Endodermal cell (in vitro differentiated cells): ENCODE measurements at regions not wholly inside any gene's neighbourhood (a gene's known extent, or its start where the extent isn't known, plus 50 kb on each side); places are given as distances from the start of the nearest gene placed in this dataset.

Experiments used
- DNase-seq: peaks from one replicate; pipeline ENCODE4 v3.0.0-alpha.2; 2017
- H3K27ac ChIP-seq: 2 replicates; pipeline ENCODE4 v1.5.1; 2013; ENCODE audit warnings: mild to moderate bottlenecking, low read depth, low read length, moderate library complexity
- H3K27me3 ChIP-seq: 2 replicates; pipeline ENCODE4 v1.6.1; 2013; ENCODE audit warnings: mild to moderate bottlenecking, low read length, moderate library complexity; ENCODE audit not compliant: insufficient read depth, control insufficient read depth, poor library complexity, severe bottlenecking
- H3K36me3 ChIP-seq: 2 replicates; pipeline ENCODE4 v1.7.0; 2013; ENCODE audit warnings: mild to moderate bottlenecking, low read length, moderate library complexity; ENCODE audit not compliant: control insufficient read depth, insufficient read depth
- H3K4me1 ChIP-seq: one replicate; pipeline ENCODE4 v1.7.0; 2013; ENCODE audit warnings: low read length; ENCODE audit not compliant: control insufficient read depth, insufficient read depth
- H3K4me3 ChIP-seq: 2 replicates; pipeline ENCODE4 v1.5.1; 2013; ENCODE audit warnings: mild to moderate bottlenecking, low read length, moderate library complexity
- H3K9ac ChIP-seq: 2 replicates; pipeline ENCODE4 v1.6.1; 2013; ENCODE audit warnings: mild to moderate bottlenecking, low read length, moderate library complexity; ENCODE audit not compliant: poor library complexity, severe bottlenecking; ENCODE audit errors: extremely low read depth
- H3K9me3 ChIP-seq: 2 replicates; pipeline ENCODE4 v1.6.1; 2013; ENCODE audit warnings: mild to moderate bottlenecking, low read length, moderate library complexity; ENCODE audit not compliant: control insufficient read depth
- H3K27ac Mint-ChIP-seq: 2 replicates; pipeline ENCODE4 v1.8.0; 2020; ENCODE audit warnings: mixed read lengths
- H3K27me3 Mint-ChIP-seq: 2 replicates; pipeline ENCODE4 v1.8.0; 2021; ENCODE audit warnings: mild to moderate bottlenecking, mixed read lengths; ENCODE audit not compliant: insufficient read depth
- H3K36me3 Mint-ChIP-seq: 2 replicates; pipeline ENCODE4 v1.8.0; 2020; ENCODE audit warnings: low read depth, mixed read lengths
- H3K4me1 Mint-ChIP-seq: 2 replicates; pipeline ENCODE4 v1.8.0; 2020; ENCODE audit warnings: mixed read lengths
- H3K4me3 Mint-ChIP-seq: 2 replicates; pipeline ENCODE4 v1.8.0; 2020; ENCODE audit warnings: mild to moderate bottlenecking, moderate library complexity, mixed read lengths
- H3K9me3 Mint-ChIP-seq: 2 replicates; pipeline ENCODE4 v1.8.0; 2020; ENCODE audit warnings: mild to moderate bottlenecking, mixed read lengths
- CTCF ChIP-seq: fragments of 200-600 bp; sonication (generic); conservative IDR thresholded peaks from 2 replicates; pipeline ENCODE4 v1.5.0; 2021; ENCODE audit warnings: antibody characterized with exemption, mild to moderate bottlenecking
- WGBS, 2 experiments: methylation state at CpG; one replicate each; pipeline versions ENCODE4 v1.1.5 to v1.1.7; 2013; ENCODE audit warnings: missing lambda C conversion rate in 2 of 2, mixed read lengths in 1 of 2; ENCODE audit not compliant: insufficient coverage in 1 of 2, insufficient read length in 1 of 2; 5-methylcytosine and 5-hydroxymethylcytosine counted together

- no peaks in the 10 kb centered on the region for H3K27me3 ChIP-seq
- no peak overlapping the region for H3K27ac Mint-ChIP-seq
- no peaks in the 10 kb centered on the region for H3K9me3 Mint-ChIP-seq
- H3K9ac ChIP-seq = no peak overlapping the region
- no peaks in the 10 kb centered on the region for H3K36me3 ChIP-seq
- DNase-seq = peak; percentile 55
- TF ChIP-seq CTCF = no peak
- H3K27me3 Mint-ChIP-seq = no peaks in the 10 kb centered on the region
- no peaks in the 10 kb centered on the region for H3K4me1 ChIP-seq
- H3K9me3 ChIP-seq = no peaks in the 10 kb centered on the region
- WGBS, 2 experiments = 80 to 85% methylated on average over 4 to 6 of the region's 6 CpGs
- H3K36me3 Mint-ChIP-seq = no peaks in the 10 kb centered on the region
- no peak overlapping the region for H3K4me3 Mint-ChIP-seq
- H3K4me3 ChIP-seq = no peak overlapping the region
- H3K4me1 Mint-ChIP-seq = peaks cover 5% of the 10 kb centered on the region
- no peak overlapping the region for H3K27ac ChIP-seq
These were observed 357.6 kb upstream of the C16orf82 start for GRCh38 chr16:26709175-26709574.

GRCh38 chr16:26709754-26710153 lies 357.0 kb upstream of the C16orf82 start:
- H3K27ac Mint-ChIP-seq = no peak overlapping the region
- Histone ChIP-seq H3K4me3 (no peak overlapping the region), H3K9me3 (no peaks in the 10 kb centered on the region), H3K36me3 (no peaks in the 10 kb centered on the region), H3K9ac (no peak overlapping the region), H3K4me1 (no peaks in the 10 kb centered on the region), H3K27me3 (no peaks in the 10 kb centered on the region), H3K27ac (no peak overlapping the region)
- WGBS, 2 experiments = 81 to 82% methylated on average over 1 to 2 of the region's 2 CpGs
- H3K4me1 Mint-ChIP-seq = peaks cover 11% of the 10 kb centered on the region
- no peak overlapping the region for H3K4me3 Mint-ChIP-seq
- no peaks in the 10 kb centered on the region for H3K9me3 Mint-ChIP-seq
- no peak for DNase-seq
- H3K27me3 Mint-ChIP-seq = no peaks in the 10 kb centered on the region
- no peak for TF ChIP-seq CTCF
- no peaks in the 10 kb centered on the region for H3K36me3 Mint-ChIP-seq

- WGBS, 2 experiments = 81% methylated on average over 4 of the region's 4 CpGs; no CpG with 5 or more reads in 1 of the 2 experiments
These were observed 356.3 kb upstream of the C16orf82 start for GRCh38 chr16:26710450-26710849.

More at GRCh38 chr16:26710450-26710849, 356.3 kb upstream of the C16orf82 start:
- no peak overlapping the region for H3K9ac ChIP-seq
- H3K9me3 Mint-ChIP-seq = no peaks in the 10 kb centered on the region
- no peak overlapping the region for H3K27ac ChIP-seq
- H3K36me3 ChIP-seq = no peaks in the 10 kb centered on the region
- no peaks in the 10 kb centered on the region for H3K27me3 Mint-ChIP-seq
- H3K27me3 ChIP-seq = no peaks in the 10 kb centered on the region
- no peak for TF ChIP-seq CTCF
- H3K4me3 ChIP-seq = no peak overlapping the region
- H3K4me1 Mint-ChIP-seq = peaks cover 13% of the 10 kb centered on the region
- DNase-seq = no peak
- no peaks in the 10 kb centered on the region for H3K9me3 ChIP-seq
- H3K36me3 Mint-ChIP-seq = no peaks in the 10 kb centered on the region
- no peak overlapping the region for H3K4me3 Mint-ChIP-seq
- no peaks in the 10 kb centered on the region for H3K4me1 ChIP-seq
- H3K27ac Mint-ChIP-seq = no peak overlapping the region
